Tibial nerve (tissue), 4 donors: ENCODE measurements at regions not wholly inside any gene's neighbourhood (a gene's known extent, or its start where the extent isn't known, plus 50 kb on each side); places are given as distances from the start of the nearest gene placed in this dataset.

Source experiments
- DNase-seq, 2 donors: peaks; one replicate each; pipeline ENCODE4 v3.0.0-alpha.2; 2019; ENCODE audit warnings: low spot score in 2 of 2
- H3K27ac ChIP-seq, 4 donors: fragments of 200-600 bp; sonication (generic) in 3 of 4; one replicate each; pipeline ENCODE4 v1.5.1; 2017 to 2019; ENCODE audit warnings: mild to moderate bottlenecking in 1 of 4
- H3K27me3 ChIP-seq, 2 donors: fragments of 200-600 bp; sonication (generic) in 1 of 2; one replicate each; pipeline versions ENCODE4 v1.5.1 to v1.6.0; 2017 to 2019
- H3K36me3 ChIP-seq, 3 donors: fragments of 200-600 bp; sonication (generic); one replicate each; pipeline ENCODE4 v1.5.1; 2018 to 2019
- H3K4me1 ChIP-seq, 4 donors: fragments of 200-600 bp; sonication (generic) in 3 of 4; one replicate each; pipeline ENCODE4 v1.5.1; 2017 to 2019
- H3K4me3 ChIP-seq, 4 donors: fragments of 200-600 bp; sonication (generic) in 3 of 4; one replicate each; pipeline ENCODE4 v1.5.1; 2017 to 2019; ENCODE audit warnings: mild to moderate bottlenecking in 1 of 4, moderate library complexity in 1 of 4
- H3K9me3 ChIP-seq, 4 donors: fragments of 200-600 bp; sonication (generic) in 3 of 4; one replicate each; pipeline ENCODE4 v1.5.1; 2017 to 2019
- CTCF ChIP-seq, 5 experiments: fragments of 200-600 bp in 3 of 5; fragments of 450-650 bp in 2 of 5; sonication (generic) in 3 of 5; IDR thresholded peaks; one replicate each; pipeline ENCODE4 v1.5.1; 2016 to 2019; ENCODE audit warnings: antibody characterized with exemption in 5 of 5, mild to moderate bottlenecking in 3 of 5, moderate library complexity in 2 of 5
- EP300 ChIP-seq, 2 donors: sonication (generic); formaldehyde crosslinking; IDR thresholded peaks; one replicate each; pipeline ENCODE4 v1.6.1; 2017; ENCODE audit warnings: antibody characterized with exemption in 2 of 2, mild to moderate bottlenecking in 1 of 2
- POLR2A ChIP-seq, 2 donors: fragments of 450-650 bp; IDR thresholded peaks; one replicate each; pipeline ENCODE4 v1.6.1; 2017; ENCODE audit warnings: antibody characterized with exemption in 2 of 2, mild to moderate bottlenecking in 2 of 2, moderate library complexity in 2 of 2
- WGBS, 2 donors: methylation state at CpG; one replicate each; pipeline ENCODE4 v1.1.5; 2018; 5-methylcytosine and 5-hydroxymethylcytosine counted together

DNA sequence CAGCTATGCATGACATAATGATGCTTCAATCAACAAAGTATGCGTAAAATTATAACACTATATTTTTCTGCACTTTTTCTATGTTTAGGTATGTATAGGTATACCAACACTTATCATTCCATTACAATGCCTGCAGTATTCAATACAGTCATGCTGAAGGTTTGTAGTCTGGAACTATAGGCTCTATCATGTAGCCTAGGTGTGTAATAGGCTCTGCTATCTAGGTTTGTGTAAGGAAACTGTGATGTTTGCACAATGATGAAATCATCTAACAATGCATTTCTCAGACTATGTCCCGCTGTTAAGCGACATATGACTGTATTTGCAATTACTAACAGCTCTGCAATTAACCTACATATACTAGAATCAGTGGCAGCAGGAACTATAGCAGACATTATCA is 1447.5 kb downstream of the GATA3 start:
- Histone ChIP-seq H3K27me3 (no peaks in the 10 kb centered on the region), H3K9me3 (no peaks in the 10 kb centered on the region), H3K27ac (no peak overlapping the region), H3K4me1 (no peaks in the 10 kb centered on the region), H3K4me3 (no peak overlapping the region), H3K36me3 (no peaks in the 10 kb centered on the region)
- TF ChIP-seq POLR2A (IDR thresholded peaks at IDR 0.05): no peak
- no peak for DNase-seq
- 94% methylated on average over 3 of the region's 3 CpGs for WGBS, 2 donors

DNA sequence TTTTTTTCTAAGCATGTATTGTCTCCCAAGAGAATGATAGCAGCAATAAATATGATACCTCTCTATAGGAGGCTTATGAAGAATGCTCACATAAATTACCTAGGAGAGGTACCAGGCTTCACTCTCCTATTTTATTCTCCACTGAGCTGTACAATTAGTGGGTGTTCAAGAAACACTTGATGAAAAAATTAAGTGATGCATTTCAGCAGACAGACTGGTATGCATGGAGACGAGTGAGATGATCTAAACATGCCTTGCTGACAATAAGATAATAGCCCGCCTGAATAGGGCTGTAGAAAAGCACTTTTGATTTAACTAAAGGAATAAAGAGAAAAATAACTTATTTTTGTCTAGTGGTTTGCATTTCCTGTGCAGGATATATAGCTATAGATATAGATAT is 1449.7 kb downstream of the GATA3 start:
- TF ChIP-seq POLR2A (IDR thresholded peaks at IDR 0.05): no peak
- Histone ChIP-seq H3K9me3 (no peaks in the 10 kb centered on the region), H3K27me3 (no peaks in the 10 kb centered on the region), H3K4me3 (no peak overlapping the region), H3K4me1 (peaks cover 0 to 3% (median 0%) of the 10 kb centered on the region in 4 donors), H3K36me3 (no peaks in the 10 kb centered on the region), H3K27ac (no peak overlapping the region)
- 73 to 80% methylated on average over 2 of the region's 2 CpGs for WGBS, 2 donors
- DNase-seq: no peak

DNA sequence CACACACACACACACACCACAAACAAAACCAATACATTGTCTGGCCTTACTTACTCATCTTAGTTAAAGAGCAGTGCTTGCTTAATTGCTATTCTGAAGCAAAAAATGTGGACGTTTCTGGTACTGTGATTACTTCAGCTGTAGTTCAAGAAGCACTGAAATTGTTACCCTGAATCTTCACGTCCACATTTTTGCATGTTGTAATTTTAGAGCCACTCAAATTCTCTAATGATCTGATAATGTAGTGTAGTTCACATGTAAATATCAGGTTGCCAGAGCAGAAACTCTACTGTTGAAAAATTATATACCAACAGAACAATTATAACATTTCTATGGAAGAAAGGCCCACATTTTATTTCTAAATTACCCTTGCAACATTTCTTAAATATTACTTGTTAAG is 1451.1 kb downstream of the GATA3 start:
- TF ChIP-seq EP300 (IDR thresholded peaks at IDR 0.05) (no peak), CTCF (IDR thresholded peaks at IDR 0.05) (no peak), POLR2A (IDR thresholded peaks at IDR 0.05) (no peak)
- DNase-seq: no peak
- Histone ChIP-seq H3K36me3 (no peaks in the 10 kb centered on the region), H3K27ac (no peak overlapping the region), H3K27me3 (no peaks in the 10 kb centered on the region), H3K4me1 (peaks cover 0 to 3% (median 0%) of the 10 kb centered on the region in 4 donors), H3K9me3 (no peaks in the 10 kb centered on the region), H3K4me3 (no peak overlapping the region)
- 35 to 41% methylated on average over 2 of the region's 2 CpGs for WGBS, 2 donors

- Histone ChIP-seq H3K27ac (no peak overlapping the region), H3K27me3 (no peaks in the 10 kb centered on the region), H3K9me3 (no peaks in the 10 kb centered on the region), H3K36me3 (no peaks in the 10 kb centered on the region), H3K4me1 (peaks cover 0 to 3% (median 0%) of the 10 kb centered on the region in 4 donors), H3K4me3 (no peak overlapping the region)
- WGBS, 2 donors: 25 to 34% methylated on average over 2 of the region's 2 CpGs
- TF ChIP-seq CTCF (IDR thresholded peaks at IDR 0.05) (no peak), POLR2A (IDR thresholded peaks at IDR 0.05) (no peak), EP300 (IDR thresholded peaks at IDR 0.05) (no peak)
- DNase-seq: no peak
These were observed 1454.1 kb downstream of the GATA3 start for GRCh38 chr10:9508606-9509005.

GRCh38 chr10:9510626-9511025 is 1456.1 kb downstream of the GATA3 start:
- no peaks in the 10 kb centered on the region for H3K27me3 ChIP-seq
- no peak for DNase-seq
- H3K4me1 ChIP-seq: peaks cover 0 to 3% (median 0%) of the 10 kb centered on the region in 4 donors
- H3K4me3 ChIP-seq: no peak overlapping the region
- no peak for TF ChIP-seq CTCF (IDR thresholded peaks at IDR 0.05)
- no peak for TF ChIP-seq EP300 (IDR thresholded peaks at IDR 0.05)
- no peak for TF ChIP-seq POLR2A (IDR thresholded peaks at IDR 0.05)
- no peaks in the 10 kb centered on the region for H3K36me3 ChIP-seq
- no peaks in the 10 kb centered on the region for H3K9me3 ChIP-seq
- 65 to 73% methylated on average over 3 of the region's 3 CpGs for WGBS, 2 donors
- H3K27ac ChIP-seq: no peak overlapping the region

DNA sequence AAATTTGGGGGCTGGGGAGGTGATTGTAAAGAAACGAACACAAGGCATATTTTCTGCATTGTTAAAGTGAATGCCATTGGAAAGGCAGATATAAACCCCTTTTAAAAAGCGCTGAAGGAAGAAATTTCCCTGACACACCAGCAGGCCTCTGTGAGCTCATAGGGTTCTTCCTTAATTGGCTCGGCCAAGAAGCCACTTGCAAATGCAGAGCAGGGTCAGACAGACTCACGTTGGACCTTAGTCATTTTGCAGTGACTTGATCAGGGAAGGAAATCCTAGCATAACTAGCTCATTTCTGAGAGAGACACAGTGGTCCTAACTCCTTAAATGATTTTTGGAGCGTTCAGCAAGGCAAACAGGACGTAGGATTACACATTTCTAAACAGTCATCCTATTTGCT is 1461.4 kb downstream of the GATA3 start:
- Histone ChIP-seq H3K27me3 (no peaks in the 10 kb centered on the region), H3K36me3 (no peaks in the 10 kb centered on the region), H3K4me3 (no peak overlapping the region), H3K9me3 (peaks cover 0 to 6% (median 0%) of the 10 kb centered on the region in 4 donors), H3K4me1 (no peaks in the 10 kb centered on the region), H3K27ac (no peak overlapping the region)
- DNase-seq: no peak
- TF ChIP-seq POLR2A (IDR thresholded peaks at IDR 0.05) (no peak), CTCF (IDR thresholded peaks at IDR 0.05) (no peak), EP300 (IDR thresholded peaks at IDR 0.05) (no peak)
- 48 to 52% methylated on average over 6 of the region's 6 CpGs for WGBS, 2 donors
